Prostate gland (tissue), 2 donors: ENCODE measurements at regions not wholly inside any gene's neighbourhood (a gene's known extent, or its start where the extent isn't known, plus 50 kb on each side); places are given as distances from the start of the nearest gene placed in this dataset.

Experiments used
- DNase-seq: peaks from one replicate; pipeline ENCODE4 v3.0.0-alpha.2; 2019; ENCODE audit warnings: low spot score
- H3K27ac ChIP-seq, 2 donors: fragments of 200-600 bp; sonication (generic); 2 replicates each; pipeline ENCODE4 v1.5.1; 2017 to 2019
- H3K27me3 ChIP-seq: fragments of 200-600 bp; sonication (generic); replicated peaks from 2 replicates; pipeline ENCODE4 v1.5.1; 2019; ENCODE audit not compliant: insufficient read depth
- H3K36me3 ChIP-seq, 2 donors: fragments of 200-600 bp; sonication (generic); 1 replicate in 1 of 2; 2 replicates in 1 of 2; pipeline versions ENCODE4 v1.5.1 to v1.8.1; 2017 to 2019
- H3K4me1 ChIP-seq: fragments of 200-600 bp; sonication (generic); replicated peaks from 2 replicates; pipeline ENCODE4 v1.5.1; 2019
- H3K4me3 ChIP-seq, 2 donors: fragments of 200-600 bp; sonication (generic); 2 replicates each; pipeline ENCODE4 v1.5.1; 2017 to 2019
- H3K9me3 ChIP-seq: fragments of 200-600 bp; sonication (generic); 2 replicates; pipeline ENCODE4 v1.5.1; 2017
- POLR2A ChIP-seq: fragments of 450-650 bp; IDR thresholded peaks from one replicate; pipeline ENCODE4 v1.6.1; 2016; ENCODE audit warnings: antibody characterized with exemption, mild to moderate bottlenecking
- POLR2AphosphoS5 ChIP-seq: sonication (generic); formaldehyde crosslinking; IDR thresholded peaks from one replicate; pipeline ENCODE4 v1.6.1; 2017; ENCODE audit warnings: antibody characterized with exemption
- whole genome bisulfite sequencing: methylation state at CpG from one replicate; pipeline ENCODE4 v1.1.5; 2018; 5-methylcytosine and 5-hydroxymethylcytosine counted together
- intact Hi-C: fragments of 100-400 bp; cut with DNase I; formaldehyde crosslinking; loops from one replicate; pipeline ENCODE4 v1.14.2; 2022
- TF ChIP-seq, protein P1 (sequence below), 4 experiments: fragments of 200-600 bp in 2 of 4; fragments of 450-650 bp in 2 of 4; sonication (generic) in 2 of 4; IDR thresholded peaks; 1 replicate in 3 of 4; 2 replicates in 1 of 4; pipeline ENCODE4 v1.5.1; 2016 to 2019; ENCODE audit warnings: antibody characterized with exemption in 4 of 4, mild to moderate bottlenecking in 2 of 4, moderate library complexity in 2 of 4

DNA sequence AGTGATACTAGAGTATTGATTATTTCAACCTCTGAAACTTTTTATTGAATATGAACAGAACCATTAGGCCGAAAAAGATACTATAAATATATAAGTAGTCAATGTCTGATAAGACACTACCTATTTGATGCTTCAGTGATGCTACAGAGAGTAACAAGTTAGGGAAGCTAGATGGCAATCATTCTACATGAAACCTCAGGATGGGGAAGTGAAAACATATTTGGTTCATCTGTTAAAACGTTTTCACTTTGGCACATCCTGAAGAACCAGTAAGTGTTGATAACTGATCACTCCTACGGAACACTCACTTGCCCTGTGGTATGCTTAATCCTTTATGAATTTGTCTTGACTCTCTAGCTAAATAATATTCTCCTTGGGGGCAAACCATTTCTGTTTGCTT is 1064.9 kb downstream of the NXPH1 start:
- intact Hi-C loops: no loop called here
- no peaks in the 10 kb centered on the region for H3K27me3 ChIP-seq
- no peak for DNase-seq
- H3K9me3 ChIP-seq: no peaks in the 10 kb centered on the region
- H3K36me3 ChIP-seq: no peaks in the 10 kb centered on the region
- no peak overlapping the region for H3K27ac ChIP-seq
- H3K4me3 ChIP-seq: no peak overlapping the region
- 24% methylated on average over 3 of the region's 3 CpGs for WGBS
- no peaks in the 10 kb centered on the region for H3K4me1 ChIP-seq
- TF ChIP-seq POLR2A (no peak), POLR2AphosphoS5 (no peak)
- TF ChIP-seq, protein P1, sequence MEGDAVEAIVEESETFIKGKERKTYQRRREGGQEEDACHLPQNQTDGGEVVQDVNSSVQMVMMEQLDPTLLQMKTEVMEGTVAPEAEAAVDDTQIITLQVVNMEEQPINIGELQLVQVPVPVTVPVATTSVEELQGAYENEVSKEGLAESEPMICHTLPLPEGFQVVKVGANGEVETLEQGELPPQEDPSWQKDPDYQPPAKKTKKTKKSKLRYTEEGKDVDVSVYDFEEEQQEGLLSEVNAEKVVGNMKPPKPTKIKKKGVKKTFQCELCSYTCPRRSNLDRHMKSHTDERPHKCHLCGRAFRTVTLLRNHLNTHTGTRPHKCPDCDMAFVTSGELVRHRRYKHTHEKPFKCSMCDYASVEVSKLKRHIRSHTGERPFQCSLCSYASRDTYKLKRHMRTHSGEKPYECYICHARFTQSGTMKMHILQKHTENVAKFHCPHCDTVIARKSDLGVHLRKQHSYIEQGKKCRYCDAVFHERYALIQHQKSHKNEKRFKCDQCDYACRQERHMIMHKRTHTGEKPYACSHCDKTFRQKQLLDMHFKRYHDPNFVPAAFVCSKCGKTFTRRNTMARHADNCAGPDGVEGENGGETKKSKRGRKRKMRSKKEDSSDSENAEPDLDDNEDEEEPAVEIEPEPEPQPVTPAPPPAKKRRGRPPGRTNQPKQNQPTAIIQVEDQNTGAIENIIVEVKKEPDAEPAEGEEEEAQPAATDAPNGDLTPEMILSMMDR (IDR thresholded peaks at IDR 0.05): no peak

DNA sequence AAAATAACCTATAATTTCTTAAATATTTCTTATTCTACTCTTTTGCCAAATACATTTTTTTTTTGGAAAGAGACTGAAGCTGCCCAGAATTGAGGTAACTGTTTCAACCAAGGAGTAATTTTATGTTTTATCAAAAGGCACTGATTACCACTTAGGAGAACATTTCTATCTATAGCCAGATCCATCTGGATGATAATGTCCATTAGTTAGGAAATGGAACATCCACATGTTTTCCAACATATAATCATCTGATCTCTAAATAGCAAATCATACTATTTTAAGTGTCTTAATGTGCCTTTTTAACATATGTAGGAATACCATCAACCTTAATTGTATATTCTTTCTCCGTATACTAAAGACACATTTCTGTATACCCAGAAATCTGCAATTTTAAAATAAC is 1068.9 kb downstream of the NXPH1 start:
- H3K9me3 ChIP-seq: no peaks in the 10 kb centered on the region

GRCh38 chr7:9504678-9505077 is 1071.3 kb downstream of the NXPH1 start:
- Histone ChIP-seq H3K9me3 (no peaks in the 10 kb centered on the region), H3K4me3 (no peak overlapping the region), H3K27ac (no peak overlapping the region), H3K36me3 (no peaks in the 10 kb centered on the region), H3K4me1 (no peaks in the 10 kb centered on the region), H3K27me3 (no peaks in the 10 kb centered on the region)
- TF ChIP-seq POLR2A (no peak), POLR2AphosphoS5 (no peak)
- TF ChIP-seq, protein P1 (IDR thresholded peaks at IDR 0.05): no peak
- 75% methylated on average over 2 of the region's 2 CpGs for WGBS
- DNase-seq: no peak
- intact Hi-C loops: no loop called here

More for the DNA sequence above, 1068.9 kb downstream of the NXPH1 start:
- intact Hi-C loops: no loop called here
- TF ChIP-seq POLR2AphosphoS5: no peak
- TF ChIP-seq POLR2A: no peak
- TF ChIP-seq, protein P1 (IDR thresholded peaks at IDR 0.05): no peak
- no peaks in the 10 kb centered on the region for H3K27me3 ChIP-seq
- H3K4me1 ChIP-seq: no peaks in the 10 kb centered on the region
- no peak overlapping the region for H3K4me3 ChIP-seq
- no peak overlapping the region for H3K27ac ChIP-seq
- WGBS: 87% methylated on average over 1 of the region's 1 CpG
- no peak for DNase-seq
- no peaks in the 10 kb centered on the region for H3K36me3 ChIP-seq

DNA sequence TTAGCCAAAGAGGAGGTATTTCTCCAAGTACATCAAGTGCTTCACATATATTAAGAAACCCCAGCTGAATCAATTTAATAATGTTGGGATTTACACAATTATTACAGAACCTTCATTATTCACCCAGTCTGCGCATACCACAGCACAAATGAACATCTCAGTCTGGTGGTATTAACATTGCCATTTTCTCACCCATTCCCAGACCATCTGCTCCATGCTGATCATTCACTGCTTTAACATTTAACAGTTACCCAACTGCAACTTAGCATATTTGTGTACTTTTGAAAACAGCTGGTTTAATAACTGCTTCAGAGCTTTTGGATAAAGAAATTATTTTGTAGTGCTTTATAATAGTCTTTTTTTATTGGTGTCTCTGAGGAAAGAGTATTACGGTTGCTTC is 1072.1 kb downstream of the NXPH1 start:
- no peaks in the 10 kb centered on the region for H3K27me3 ChIP-seq
- no peak for TF ChIP-seq POLR2AphosphoS5
- no peak for TF ChIP-seq POLR2A
- TF ChIP-seq, protein P1 (IDR thresholded peaks at IDR 0.05): no peak
- H3K36me3 ChIP-seq: no peaks in the 10 kb centered on the region
- 78% methylated on average over 2 of the region's 2 CpGs for WGBS
- intact Hi-C loops: no loop called here
- DNase-seq: no peak
- no peak overlapping the region for H3K27ac ChIP-seq
- no peaks in the 10 kb centered on the region for H3K9me3 ChIP-seq
- no peak overlapping the region for H3K4me3 ChIP-seq
- no peaks in the 10 kb centered on the region for H3K4me1 ChIP-seq

DNA sequence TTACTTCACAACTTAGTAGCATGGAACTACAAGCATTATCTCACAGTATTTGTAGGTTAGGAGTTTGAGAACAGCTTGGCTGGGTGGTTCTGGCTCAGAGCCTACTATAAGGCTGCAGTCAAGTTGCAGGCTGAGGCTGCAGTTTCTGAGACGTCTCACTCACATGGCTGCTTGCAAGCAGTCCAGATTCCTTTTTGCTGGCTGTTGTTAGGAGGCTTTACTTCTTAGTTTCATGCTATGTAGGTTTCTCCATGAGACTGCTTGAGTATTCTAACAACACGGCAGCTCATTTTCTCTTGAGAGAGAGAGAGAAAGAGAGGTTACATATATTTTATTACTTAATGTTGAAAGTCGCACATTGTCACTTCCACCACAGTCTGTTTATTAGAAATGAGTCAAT is 1073.9 kb downstream of the NXPH1 start:
- Histone ChIP-seq H3K9me3 (no peaks in the 10 kb centered on the region), H3K27me3 (no peaks in the 10 kb centered on the region), H3K27ac (no peak overlapping the region), H3K4me1 (no peaks in the 10 kb centered on the region), H3K4me3 (no peak overlapping the region), H3K36me3 (no peaks in the 10 kb centered on the region)
- intact Hi-C loops: no loop called here
- TF ChIP-seq, protein P1 (IDR thresholded peaks at IDR 0.05): no peak
- no peak for TF ChIP-seq POLR2A
- TF ChIP-seq POLR2AphosphoS5: no peak
- 19% methylated on average over 3 of the region's 3 CpGs for WGBS
- DNase-seq: no peak
